Spleen (tissue), 7 donors: ENCODE measurements at regions not wholly inside any gene's neighbourhood (a gene's known extent, or its start where the extent isn't known, plus 50 kb on each side); places are given as distances from the start of the nearest gene placed in this dataset.

Source experiments
- CTCF ChIP-seq, 11 experiments: fragments of 200-600 bp in 7 of 11; fragments of 450-650 bp in 4 of 11; sonication (generic) in 4 of 11; IDR thresholded peaks in 8 of 11; conservative IDR thresholded peaks in 3 of 11; 1 replicate in 7 of 11; 2 replicates in 4 of 11; pipeline versions ENCODE4 v1.4.0 to v1.8.0; 2016 to 2021; ENCODE audit warnings: antibody characterized with exemption in 11 of 11, inconsistent platforms in 4 of 11, mild to moderate bottlenecking in 1 of 11
- POLR2A ChIP-seq, 3 donors: fragments of 450-650 bp; IDR thresholded peaks; one replicate each; pipeline ENCODE4 v1.5.1; 2017; ENCODE audit warnings: antibody characterized with exemption in 3 of 3, mild to moderate bottlenecking in 1 of 3
- donor health status: DM: no; HTN: no; CAD: no; lungs with moderate emphysema.
- donor health status: DM: no; HTN: no; CAD: no.
- donor health status: DM: no; HTN: no; CAD: no.

- TF ChIP-seq CTCF (IDR thresholded peaks at IDR 0.05 in 8 of 11, conservative IDR thresholded peaks at IDR 0.05 in 3 of 11) (no peak), POLR2A (IDR thresholded peaks at IDR 0.05) (no peak)
These were observed 155.7 kb upstream of the ZRANB2 start for GRCh38 chr1:71236503-71236902.
